GM19372 (cell line): ENCODE measurements at regions not wholly inside any gene's neighbourhood (a gene's known extent, or its start where the extent isn't known, plus 50 kb on each side); places are given as distances from the start of the nearest gene placed in this dataset.

Experiments used
- ATAC-seq: cut with Tn5 transposase; IDR thresholded peaks from one replicate; pipeline ENCODE4 v1.9.1; 2021; ENCODE audit warnings: mild to moderate bottlenecking, low read depth, moderate library complexity; ENCODE audit not compliant: unreplicated experiment

DNA sequence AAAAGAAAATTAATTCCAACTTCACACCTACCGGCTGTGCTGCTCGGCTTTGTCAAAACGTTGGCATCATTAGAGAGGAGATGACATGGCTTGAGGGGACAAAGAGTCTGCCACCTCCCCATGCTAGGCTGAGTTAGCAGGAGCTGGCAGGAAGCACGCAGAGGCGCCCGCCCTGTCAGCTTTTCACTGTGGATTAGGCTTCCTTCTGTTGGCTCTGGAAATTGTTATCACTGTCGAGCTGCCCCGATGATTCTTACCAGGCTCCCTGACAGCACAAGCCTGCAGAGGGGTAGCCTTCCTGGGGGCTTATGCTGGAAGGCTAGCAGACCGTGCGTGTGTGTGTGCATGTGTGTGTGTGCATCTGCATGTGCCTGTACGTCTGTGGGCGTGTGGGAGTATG is 490.9 kb upstream of the TBX3 start:
- no peak for ATAC-seq

DNA sequence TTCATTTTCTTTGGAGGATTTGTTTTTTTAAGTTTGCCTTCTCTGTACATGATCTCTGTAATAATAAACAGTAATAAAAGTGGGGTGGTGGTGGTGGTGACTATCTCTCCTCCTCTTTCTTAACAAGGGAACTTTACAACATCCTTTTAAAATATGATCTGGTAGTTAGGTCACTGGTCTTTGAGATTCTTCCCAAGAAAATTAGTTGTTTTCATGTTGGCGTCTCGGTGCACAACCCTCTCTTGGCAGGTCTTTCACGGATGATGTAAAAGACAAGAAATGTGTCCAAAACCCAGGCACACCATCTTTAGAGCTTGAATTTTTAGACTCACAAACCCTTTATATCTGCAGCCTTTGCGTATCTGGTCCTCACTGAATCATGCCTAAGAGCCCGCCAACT is 488.5 kb upstream of the TBX3 start:
- no peak for ATAC-seq

- no peak for ATAC-seq
Measured at GRCh38 chr12:115169981-115170380, 486.0 kb upstream of the TBX3 start.

GRCh38 chr12:115166698-115167315 is 482.8 kb upstream of the TBX3 start:
- ATAC-seq, result no peak

- ATAC-seq, result no peak
Measured at GRCh38 chr12:115163710-115164109, 479.7 kb upstream of the TBX3 start.

DNA sequence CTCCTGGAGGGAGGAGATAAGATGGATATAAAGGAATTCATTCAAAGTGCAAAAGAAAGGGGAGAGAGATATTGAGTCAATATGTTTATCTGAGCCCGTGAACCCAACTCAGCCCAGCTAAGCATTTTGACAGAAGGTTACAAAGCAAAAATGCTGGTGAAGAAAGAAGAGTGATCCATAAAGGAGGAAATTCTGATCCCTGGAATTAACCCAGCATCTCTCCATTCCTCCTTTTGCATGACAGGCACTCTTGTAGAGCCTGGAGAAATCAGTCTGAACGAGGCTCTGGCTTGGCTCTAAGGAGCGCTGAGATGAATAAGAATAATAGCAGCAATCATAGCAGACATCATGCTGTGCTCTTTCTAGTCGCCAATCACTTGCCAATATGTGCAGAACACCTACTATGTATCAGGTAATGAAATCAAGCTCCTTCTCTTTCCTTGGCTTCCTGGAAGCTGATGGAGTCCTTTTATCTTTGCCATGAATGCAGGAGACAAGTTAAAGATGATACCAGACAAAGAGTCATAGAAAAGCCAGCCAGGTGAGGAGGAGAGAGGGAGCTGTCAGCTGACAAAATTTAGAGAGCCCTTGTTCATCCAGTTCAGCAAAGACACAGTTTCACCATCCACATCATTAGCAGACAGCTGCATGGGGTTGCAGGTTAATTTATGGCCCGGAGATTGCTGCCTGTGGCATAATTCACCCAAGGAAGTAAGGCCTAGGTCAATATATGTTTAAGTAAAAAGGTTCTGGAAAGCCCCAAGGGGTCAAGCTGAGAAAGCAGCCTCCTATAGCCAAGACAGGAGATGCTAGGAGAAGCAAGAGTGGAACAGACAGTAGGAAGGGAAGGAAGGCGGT is 476.5 kb upstream of the TBX3 start:
- ATAC-seq, result no peak

GRCh38 chr12:115158816-115159215 is 474.8 kb upstream of the TBX3 start:
- ATAC-seq, result no peak

DNA sequence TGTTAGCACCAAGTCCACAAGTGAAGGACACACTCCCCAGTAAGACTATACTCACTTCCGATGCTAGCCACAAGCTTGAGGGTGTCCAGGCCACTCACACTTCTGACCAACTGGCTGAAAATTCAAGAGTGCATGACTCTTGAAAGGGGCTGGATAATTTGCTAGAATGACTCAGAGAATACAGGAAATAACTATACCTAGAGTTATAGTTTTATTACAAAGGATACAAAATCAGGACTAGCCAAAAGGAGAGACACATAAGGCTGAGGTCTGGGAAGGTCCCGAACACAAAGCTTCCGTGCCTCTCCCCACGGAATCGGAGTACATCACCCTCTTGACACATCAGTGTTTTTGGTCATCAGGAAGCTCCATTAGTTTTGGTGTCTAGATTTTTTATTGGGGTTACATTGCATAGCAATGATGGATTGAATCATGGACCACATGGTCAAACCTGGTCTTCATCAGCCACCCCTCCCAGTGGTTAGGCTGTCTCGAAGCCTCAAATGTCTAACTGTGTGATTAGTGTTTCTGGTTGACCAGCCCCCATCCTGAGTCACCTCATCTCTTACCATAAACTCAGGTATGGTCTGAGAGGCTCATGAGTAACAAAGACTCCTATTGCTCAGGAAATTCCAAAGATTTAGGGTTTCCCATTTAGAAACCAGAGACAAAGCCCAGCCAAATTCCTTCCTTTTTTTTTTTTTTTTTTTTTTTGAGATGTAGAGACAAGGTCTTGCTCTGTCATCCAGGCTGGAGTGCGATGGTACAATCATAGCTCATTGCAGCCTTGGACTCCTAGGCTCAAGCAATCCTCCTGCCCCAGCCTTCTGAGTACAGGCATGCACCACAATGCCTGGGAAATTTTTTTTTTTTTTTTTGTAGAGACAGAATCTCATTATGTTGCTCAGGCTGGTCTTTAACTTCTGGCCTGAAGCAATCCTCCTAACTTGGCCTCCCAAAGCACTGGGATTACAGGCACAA is 472.0 kb upstream of the TBX3 start:
- no peak for ATAC-seq

DNA sequence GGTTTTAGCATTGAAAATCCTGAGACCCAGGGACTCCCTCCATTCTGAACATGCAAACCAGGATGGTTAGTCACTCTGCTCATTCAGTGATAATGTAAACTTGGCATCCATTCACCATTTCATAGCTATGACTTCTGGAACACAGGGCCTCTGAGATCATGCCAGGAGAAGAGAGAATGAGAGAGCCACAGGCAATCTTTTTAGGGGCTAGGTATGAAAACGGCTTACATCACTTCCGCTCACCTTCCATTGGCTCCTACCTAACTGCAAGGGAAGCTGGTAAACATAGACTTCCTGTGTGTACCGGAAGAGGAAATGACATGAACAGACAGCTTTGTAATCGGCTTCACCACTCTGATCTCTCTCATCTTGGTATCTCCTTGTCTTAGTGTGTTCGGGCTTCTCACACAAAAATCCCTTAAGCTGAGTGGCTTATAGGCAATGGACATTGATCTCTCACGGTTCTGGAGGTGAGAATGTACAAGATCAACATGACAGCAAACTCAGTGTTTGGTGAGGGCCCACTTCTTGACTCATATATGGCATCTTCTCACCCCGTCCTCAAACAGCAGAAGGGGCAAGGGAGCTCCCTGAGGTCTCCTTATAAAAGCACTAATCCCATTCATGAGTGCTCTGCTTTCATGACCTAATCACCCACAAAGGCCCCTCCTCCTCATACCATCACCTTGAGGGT is 465.9 kb upstream of the TBX3 start:
- ATAC-seq, result no peak

DNA sequence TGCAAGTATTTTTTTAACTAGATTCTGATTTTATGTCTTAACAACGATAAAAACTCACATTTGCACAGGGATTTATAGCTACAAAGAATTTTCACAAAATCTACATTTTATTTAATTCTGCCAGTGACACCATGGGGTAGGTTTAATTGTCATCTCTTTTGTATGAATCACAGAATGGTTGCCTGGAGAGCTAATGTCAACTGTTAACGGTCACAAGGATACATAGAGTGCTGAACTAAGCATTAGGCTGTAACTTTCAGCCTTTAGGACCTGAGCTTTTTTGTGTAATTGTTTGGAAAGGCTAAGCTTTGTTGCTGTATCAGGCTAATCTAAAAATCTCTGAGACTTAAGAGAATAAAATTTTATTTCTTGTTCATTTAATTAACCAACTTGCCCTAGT is 465.3 kb upstream of the TBX3 start:
- no peak for ATAC-seq

DNA sequence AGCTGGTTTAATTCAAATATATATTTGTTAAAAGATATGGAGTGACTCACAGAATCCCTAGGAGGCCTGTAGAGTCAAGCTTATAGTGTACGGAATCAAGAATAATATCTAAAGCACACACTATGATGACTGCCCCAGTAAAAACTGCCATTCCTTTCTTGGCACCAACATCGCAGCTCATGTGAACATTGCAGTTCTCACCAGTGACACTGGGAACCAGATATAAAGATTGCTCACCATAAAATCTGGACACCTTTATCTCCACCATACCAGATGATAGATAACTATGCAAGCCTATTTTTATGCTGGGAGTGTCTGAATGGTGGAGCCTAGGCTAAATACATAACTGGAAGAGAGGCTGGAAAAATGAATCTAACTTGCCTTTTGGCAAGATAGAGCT is 463.9 kb upstream of the TBX3 start:
- no peak for ATAC-seq

- ATAC-seq, result no peak
Measured at GRCh38 chr12:115146453-115146852, 462.5 kb upstream of the TBX3 start.

GRCh38 chr12:115144425-115144824 is 460.4 kb upstream of the TBX3 start:
- ATAC-seq, result no peak

DNA sequence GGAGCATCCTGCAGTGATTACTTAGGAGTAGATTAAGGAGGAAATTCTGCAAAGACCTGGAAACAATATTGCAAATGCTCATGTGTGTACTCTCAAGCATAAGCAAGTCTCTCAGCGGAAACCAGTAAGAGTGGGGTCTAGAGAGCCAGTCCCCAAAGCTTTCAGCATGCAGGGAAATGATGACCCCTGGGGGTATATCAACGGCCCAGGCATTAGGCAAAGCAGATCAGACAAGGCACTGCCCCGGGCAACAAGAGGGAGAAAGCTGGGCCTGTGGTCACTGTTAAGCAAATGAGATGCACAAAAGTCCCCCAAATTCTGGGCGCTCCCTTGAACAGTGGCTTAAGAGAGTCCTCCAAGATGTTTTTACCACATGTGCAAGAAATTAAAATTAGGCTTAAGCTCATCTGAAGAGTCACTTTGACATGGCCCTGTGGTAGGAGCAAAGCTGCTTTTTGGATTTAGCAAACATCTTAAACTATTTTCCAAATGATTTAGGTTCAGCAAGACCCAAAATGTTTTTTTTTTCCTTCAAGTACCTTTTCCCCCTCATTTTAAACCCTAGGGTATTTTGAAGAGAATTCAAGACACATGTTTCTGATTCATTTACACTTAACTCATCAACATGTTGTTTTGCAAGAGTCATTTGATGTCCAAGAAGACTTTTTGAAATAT is 457.1 kb upstream of the TBX3 start:
- ATAC-seq, result no peak

GRCh38 chr12:115137812-115138521 is 454.0 kb upstream of the TBX3 start:
- no peak for ATAC-seq

DNA sequence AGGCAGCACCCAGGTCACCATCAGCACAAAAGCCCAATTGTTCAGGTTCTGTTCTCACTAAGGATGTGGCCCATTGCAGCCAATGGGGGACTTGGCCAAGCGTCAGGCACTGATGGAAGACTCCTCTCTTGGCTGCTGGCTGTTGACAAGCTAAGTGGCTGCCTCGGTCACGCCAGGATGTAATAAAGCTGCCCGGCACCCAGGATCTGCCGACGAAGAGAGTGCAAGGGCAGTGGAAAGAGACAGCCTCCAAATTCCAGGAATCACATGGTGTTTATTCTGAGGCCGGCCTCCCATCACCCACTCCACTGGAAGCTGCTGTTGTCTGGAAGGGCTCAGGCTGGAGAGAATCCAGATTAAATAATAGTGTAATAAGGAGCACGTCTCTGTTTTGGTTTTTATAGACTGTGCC is 451.8 kb upstream of the TBX3 start:
- no peak for ATAC-seq

DNA sequence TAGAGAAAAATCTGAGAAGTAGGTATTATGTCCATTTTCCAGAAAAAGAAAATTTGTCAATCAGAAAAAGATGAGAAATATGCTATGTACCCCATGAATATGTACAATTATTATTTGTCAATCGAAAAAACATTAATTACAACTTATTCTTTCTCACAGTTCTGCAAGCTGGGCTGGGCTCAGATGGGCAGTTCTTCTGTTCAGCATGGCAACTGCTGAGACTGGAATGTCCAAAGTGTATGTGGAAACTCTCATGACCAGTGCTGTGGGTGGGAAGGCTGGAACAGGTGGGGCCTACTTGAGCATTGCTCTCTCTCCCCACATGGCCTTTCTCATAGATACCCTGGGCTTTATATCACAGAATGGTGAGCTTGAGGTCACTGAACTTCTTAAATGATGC is 450.3 kb upstream of the TBX3 start:
- no peak for ATAC-seq

DNA sequence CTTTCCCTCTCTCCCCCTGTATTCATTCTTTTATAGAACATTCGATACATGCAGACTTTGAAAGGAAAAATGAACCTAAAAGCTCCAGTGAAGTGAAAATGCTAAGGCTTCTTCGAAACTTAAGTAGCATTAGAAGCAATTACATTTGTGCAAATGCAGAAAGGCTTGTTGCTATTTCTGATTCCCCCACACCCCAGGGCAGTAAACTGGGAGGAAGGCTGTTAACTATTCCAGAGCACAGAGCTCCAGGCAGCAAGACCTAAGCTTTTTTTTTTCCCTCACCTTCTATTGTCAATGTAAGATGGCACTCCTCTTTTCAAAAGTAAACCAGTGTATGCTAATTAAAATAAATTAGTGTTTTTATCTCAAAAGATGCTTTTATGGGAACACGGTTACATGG is 448.9 kb upstream of the TBX3 start:
- ATAC-seq, result no peak

DNA sequence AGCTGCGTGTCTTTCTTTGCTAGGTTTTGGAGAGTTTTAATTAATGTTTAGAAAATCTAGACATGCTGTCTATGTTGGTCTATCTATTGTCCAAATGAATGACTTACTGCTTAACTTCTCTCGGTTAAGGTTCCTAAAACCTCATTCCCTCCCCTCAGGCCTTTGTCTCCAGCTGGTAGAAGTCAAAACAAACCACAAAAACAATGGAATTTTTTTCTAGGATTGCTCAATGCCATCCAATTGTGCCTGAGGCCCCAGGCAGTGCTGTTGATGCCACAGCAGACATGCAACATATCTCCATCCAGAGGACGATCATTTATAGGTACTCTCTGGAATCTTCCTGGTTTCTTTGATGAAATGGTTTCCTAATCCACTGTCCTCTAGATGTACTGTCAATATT is 448.2 kb upstream of the TBX3 start:
- no peak for ATAC-seq
